ENCODE measurements at regions not wholly inside any gene's neighbourhood (a gene's known extent, or its start where the extent isn't known, plus 50 kb on each side); places are given as distances from the start of the nearest gene placed in this dataset.

DNA sequence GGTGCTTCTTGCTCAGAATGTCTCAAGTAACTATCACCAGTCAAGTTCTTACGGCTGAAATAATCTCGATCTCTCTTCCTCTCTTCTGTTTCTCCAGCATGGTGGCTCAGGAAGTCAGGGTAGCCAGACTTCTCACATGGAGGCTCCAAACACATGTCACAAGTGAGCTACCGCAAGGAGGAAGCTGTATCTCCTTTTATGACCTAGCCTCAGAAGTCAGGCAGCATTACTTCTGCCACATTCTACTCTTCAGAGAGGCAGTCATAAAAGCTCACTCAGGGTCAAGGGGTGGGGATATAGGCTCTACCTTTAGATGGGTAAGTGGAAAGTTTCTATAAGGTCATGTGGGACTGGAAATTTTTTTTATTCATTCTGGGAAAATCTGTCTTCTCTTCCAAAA is 86.6 kb upstream of the NEO1 start:
- no peak for DNase-seq (ENCODE audit: low spot score)

DNA sequence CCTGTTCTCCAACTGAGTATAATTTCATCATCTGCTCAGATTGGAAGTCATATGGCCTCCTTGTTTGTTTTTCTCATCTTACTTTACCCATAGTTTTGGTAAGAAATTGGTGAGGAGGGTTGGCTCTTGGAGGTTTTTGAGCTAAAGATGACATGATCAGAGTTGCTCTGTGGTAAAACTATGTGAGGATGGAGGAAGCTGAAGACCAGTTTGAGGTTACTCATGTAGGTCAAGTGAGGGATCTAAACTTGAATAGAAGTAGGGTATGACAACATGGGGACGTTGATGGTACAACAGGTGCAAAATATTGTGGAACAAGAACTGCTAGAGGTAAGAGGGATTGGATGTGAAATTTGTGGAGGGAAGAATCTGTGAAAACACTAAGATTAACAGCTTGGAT is 87.7 kb upstream of the NEO1 start:
- DNase-seq (ENCODE audit: low spot score): no peak

DNA sequence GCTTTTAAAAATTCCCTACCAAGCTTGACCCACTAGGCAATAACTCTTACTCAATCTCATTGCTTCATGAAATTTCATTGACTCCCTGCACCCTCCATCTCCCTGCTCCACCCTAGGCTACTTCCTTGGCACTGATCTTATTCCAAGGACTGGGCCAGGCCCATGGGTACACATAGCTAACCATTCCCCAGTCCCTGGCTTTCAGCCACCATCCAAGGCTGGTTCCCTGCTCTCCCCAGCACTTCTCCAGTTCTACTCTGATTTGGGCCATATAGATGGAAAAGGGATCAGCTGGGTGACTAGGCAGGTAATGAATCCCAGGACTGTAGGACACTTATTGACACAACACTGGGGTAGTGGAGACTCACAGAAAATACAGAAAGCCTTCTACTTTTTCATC is 88.1 kb upstream of the NEO1 start:
- DNase-seq (ENCODE audit: low spot score): no peak

DNA sequence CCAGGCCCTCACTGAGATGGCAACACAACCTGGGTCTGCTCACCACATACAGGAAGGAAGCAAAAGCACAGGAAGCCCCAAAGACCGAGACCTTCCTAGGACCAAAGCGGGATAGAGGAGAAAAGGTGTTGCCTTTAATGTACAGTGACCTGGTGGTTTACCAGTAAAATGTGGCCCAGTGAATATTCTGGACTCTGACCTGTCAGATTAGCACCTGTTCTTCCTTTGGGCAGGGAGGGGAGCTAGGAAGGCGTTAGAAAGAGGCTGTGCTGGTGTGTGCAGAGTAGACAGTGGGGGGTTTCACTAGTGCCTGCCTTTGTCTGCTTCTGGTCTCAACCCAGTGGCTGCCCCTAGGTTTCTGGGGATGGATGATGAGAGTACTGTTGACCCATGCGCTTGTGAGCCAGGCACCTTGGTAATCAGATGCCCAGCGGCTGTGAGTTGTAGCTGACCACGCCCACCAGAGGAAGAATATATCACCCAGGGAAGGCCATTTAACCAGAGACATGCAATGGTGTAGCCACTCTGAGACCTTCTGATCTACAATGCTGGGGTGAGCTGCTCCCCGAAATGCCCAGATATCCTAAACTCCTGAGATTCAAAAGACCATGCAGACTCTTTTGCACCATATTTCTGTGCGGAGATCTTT is 90.1 kb upstream of the NEO1 start:
- DNase-seq (ENCODE audit: low spot score): no peak

DNA sequence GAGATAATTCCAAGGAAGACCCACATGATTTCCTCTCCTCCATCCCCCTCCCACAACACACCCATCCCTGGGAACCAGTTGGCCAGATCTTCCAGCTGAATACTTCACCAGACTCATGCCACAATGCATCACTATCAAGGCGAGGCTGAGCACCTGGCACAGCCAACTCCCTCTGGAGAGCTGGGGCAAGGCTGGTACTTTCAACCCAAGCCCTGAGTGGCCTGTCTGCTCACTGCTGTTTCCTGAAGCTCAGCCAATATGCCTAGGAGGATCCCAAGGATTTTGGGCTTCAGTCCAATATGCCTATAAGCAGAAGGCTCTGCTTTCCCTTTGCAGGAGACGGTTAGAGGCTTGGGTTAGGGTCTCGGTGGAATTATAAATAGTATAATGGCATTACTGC is 90.9 kb upstream of the NEO1 start:
- peak; percentile 48 for DNase-seq (ENCODE audit: low spot score)

DNA sequence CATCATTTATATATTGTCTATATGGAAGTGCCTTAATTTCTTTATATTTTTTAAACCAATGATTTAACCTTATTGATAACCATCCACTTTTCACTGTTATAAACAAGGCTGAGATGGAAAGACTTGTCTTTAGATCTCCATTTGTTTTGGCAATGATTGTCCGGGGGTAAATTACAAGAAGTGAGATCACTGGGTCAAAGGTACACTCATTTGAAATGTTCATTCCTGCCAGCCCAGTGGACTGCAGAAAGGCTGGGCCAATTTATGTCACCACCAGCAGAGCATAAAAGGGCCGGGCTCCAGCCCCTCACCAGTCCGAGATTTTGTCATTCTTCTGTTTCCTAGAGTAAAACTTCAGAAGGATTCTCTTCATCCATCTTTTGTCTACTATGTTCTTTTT is 93.6 kb upstream of the NEO1 start:
- no peak for DNase-seq (ENCODE audit: low spot score)

DNA sequence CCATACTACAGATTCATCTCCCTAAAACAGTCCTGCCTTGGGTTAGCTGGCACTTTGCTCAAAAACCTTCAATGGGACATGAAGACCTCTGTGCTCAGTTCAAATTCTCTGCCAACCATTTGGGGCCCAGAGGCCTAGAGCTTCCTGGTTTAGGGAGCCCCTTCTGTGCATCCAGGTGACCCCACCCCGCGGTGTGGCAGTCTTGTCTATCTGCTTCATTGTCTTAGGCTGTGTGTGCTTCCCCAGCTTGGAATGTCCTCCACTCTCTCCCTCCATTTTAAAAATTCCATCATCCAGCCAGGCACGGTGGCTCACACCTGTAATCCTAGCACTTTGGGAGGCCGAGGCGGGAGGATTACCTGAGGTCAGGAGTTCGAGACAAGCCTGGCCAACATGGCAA is 99.0 kb upstream of the NEO1 start:
- DNase-seq (ENCODE audit: low spot score): no peak

DNA sequence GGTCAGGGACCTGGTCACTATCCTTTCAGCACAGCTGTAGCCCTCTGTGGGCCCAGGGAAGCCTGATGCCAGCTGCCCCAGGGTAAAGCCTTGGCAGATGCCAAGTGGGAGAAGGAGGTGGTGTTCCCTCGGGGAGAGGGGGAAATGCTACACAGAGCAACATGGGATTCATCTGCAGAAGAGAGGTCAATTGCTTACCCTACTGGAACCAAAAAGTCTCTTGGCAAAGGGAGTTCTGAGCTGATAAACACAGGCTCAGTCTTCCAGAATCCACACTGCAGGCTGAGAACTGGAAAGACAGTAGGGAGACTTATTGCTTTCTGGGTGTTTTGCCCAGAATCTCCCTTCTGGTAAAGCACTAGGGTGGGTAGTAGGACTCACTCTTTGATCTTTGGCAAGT is 100.1 kb upstream of the NEO1 start:
- no peak for DNase-seq (ENCODE audit: low spot score)

DNA sequence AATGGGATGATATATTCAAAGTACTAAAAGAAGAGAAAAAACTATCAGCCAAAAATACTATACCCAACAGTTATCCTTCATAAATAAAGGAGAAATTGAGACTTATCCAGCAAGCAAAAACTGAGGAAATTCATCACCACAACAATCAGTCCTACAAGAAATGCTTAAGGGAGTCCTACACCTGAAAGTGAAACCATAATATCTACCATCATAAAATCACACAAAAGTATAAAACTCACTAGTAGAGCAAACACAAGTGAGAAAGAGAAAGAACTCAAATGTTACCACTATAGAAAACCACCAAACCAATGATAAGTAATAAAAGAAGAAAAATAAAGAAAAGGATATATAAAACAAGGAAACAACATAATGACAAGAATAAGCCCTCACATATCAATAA is 103.6 kb upstream of the NEO1 start:
- DNase-seq (ENCODE audit: low spot score): no peak

DNA sequence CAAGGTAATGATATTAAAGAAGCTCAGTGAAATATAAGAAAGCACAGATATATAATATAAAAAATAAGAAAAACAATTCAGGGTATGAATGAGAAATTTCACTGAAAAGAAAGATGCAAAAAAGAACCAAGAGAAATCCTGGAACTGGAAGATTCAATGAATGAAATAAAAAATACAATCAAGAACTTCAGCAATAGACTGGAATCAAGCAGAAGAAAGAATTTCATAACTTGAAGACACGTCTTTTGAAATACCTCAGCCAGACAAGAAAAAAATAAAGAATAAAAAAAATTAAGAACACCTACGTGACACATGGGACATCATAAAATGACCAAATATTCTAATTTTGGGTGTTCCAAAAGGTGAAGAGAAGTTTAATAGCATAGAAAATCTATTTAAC is 104.6 kb upstream of the NEO1 start:
- DNase-seq (ENCODE audit: low spot score): no peak

DNA sequence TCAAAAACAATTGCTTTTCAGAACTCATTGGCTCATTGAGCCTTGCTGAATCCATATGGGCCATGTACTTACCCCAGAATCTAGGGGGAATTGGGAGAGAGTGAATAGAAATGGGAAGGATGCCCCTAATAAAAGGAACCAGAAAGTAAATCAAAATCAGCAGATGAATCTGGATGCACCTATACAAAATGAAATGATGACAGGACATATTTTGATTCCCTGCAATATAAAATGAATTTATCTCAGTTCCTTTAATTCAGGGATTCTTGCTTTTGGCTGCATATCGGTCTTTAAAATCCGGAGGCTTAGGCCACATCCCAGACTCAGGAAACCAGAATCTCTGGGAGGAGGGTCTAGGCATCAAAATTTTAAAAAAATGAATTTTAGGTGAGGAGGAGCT is 107.7 kb upstream of the NEO1 start:
- no peak for DNase-seq (ENCODE audit: low spot score)

DNA sequence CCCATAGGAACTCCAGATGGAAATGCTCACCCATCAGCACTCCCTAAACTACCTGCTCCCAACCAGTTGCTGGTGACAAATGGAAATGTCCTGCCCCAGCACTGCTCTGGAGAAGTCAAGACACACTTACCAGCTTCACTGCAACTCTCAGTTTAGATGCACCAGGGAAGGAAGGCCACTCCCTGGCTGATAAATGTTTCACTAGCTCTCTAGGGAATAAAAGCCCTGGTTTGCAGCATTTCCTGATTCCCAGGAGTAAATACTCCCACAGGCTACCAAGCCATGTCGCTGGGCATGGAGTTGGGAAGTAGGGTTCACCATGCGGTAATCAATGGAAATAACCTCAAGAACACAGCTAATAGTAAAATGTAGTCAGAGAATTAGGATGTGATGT is 112.0 kb upstream of the NEO1 start:
- no peak for DNase-seq (ENCODE audit: low spot score)

DNA sequence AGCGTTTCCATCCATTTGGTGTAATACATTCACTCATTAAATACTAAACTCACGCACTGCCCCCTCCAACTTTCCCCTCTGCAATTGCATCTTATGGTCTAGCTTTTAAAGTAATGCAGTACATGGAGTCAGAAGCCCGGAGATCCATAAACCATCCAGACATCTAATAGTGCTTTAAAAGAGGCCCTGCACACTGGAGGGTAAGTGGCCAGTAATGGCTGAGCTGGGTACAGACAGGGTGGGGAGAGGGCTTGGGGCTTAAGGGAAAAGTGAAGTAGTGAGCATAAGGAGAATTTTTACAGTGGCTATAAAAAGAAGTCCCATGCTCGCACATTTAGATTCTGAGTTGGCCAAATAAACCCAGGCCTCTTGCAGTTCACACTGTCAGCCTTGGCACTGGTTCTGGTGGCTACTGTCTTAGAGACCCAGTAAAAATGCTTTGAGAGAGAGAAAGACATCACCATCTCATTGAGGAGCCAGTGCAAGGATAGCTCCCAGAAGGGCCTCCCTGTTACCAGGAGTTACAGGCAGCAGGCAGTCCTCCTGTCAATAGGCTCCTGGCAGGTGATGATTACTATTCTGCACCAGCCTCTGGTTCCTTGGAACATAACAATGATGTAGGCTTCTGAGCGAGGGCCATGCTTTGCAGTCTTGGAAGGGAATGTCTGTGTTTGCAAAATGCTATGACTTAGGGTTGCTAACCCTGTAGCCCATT is 112.6 kb upstream of the NEO1 start:
- no peak for DNase-seq (ENCODE audit: low spot score)

DNA sequence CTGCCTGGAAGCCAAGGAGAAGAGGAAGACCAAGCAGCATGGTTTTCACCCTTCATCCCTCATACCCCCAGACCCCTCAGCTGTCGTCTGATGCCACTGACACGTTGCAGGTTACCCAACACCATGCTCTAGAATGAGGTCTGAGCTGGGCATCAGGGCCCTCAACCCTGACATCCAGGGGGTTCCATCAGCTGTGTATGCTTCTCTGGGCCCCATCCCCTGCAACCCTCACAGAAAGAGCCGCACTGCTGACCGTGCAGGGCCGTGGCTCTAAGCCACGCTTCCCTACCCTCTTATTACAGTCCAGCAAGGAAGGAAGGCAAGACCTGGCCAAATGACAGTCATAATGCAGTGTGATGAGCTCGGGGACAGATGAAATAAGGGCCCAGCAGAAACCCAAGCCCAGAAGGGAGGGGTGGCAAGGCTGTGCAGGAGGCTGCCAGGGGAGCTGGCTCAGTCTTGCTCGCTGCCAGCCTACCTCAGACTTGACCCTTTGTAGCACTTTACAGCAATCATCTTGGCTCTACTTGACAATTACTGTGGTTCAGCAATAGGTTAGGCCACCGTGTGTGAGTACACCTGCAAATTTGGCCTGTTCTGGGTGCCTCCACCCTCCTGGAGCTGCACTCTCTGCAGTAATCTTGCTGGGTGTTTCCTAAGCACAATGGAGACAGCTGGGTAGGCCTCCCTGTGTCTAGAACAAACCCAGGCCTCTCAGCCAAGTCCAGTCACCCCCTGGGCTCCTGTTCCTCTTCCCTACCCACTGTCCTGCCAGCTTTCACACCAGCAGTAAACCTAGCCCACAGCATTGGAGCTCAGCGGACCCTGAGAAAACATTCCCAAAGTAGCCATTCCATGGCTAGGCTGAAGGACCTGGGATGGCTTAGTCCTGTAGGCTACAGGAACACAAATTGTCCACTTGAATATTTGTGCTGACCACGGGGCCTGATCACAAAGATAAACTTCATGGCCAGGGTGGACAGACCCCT is 115.3 kb upstream of the NEO1 start:
- DNase-seq (ENCODE audit: low spot score): no peak

DNA sequence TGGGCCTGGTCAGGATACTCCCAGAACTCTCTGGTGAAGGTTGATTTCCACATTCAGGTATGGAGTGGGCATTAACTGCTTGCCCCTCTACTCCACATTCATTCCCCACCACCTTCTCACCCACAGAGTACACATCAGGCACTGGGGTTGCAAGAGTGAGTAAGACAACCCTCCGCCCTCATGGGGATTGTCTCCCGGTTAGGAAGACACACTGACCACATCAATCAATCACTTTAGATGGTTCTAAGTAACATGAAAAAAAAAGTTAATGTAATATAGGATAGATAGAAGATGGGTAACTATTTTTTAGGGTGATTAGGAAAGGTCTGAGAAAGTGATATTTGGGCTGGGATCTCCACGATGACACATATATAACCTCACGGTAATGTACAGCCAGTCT is 116.0 kb upstream of the NEO1 start:
- DNase-seq (ENCODE audit: low spot score): no peak

DNA sequence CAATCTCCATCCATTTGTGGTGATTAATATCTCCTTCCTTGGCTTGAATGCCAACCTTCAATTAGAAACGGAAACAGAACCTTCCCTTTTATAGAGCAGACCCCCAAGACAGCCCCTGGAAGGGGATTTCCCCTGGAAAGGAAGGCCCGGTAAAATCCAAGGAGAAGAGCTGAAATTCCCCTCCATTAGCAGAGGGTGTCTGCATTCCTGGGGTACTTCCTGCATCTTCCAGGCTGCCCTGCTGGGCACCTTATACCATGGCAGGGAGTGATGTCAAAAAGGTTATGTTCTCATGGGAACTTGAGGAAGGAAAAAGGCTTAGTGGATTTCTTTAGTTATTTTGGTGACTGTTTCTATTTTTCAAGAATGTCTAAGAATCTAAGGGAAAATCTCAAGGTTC is 116.7 kb upstream of the NEO1 start:
- no peak for DNase-seq (ENCODE audit: low spot score)

DNA sequence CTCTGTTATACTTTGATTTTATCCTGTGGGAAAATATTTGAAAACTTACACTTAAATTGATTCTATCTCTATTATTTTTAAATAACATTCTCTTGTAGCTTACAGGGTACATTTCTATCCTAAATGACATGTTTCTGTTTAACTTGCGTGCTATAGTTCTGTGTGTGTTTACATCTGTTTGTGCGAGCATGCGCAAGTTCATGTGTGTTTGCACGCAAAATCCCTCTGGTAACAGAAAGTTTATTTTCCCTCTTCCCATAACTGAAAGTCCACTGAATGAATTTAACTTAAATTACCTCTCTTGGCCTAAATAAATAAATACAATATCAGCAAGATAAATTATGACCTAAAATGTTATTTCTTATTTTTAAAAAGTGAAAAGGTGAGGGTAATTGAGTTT is 117.3 kb upstream of the NEO1 start:
- DNase-seq (ENCODE audit: low spot score): no peak

DNA sequence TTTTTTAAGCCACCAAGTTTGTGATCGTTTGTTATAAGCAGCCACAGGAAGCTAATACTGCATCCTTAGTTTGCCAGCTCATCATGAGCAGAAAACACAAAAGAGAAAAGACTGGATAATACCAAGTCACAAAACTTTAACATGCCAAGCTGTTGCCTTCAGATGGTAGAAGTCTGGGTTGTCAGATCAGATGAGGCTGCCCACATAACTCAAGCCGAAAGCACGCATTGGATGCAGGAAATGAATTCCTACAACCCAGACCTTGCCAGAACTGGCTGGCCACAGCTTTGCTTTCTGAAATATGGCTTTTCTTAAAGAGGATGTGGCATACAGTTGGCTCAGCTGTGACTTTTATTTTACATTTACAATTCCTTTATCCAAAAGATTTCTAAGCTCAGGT is 118.3 kb upstream of the NEO1 start:
- no peak for DNase-seq (ENCODE audit: low spot score)

DNA sequence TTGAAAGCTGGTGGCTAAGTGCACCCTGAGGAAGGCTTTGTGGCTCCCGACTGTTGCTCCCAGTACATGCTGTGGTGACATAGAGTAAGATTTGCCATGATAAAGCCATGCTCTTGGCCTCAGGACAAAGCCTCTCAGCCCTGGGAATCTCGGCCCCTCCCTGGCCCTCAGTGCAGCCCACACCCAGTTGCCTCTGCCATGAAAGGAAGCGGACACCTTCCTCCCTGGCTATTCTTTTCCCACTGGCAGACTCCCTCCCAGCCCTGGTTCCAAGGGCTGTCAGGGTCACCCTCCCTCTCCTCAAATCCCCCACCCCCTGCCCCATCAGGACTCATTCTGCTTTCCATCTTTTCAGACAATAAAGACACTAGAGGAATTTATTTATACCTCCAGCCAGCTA is 119.8 kb upstream of the NEO1 start:
- DNase-seq (ENCODE audit: low spot score): no peak

DNA sequence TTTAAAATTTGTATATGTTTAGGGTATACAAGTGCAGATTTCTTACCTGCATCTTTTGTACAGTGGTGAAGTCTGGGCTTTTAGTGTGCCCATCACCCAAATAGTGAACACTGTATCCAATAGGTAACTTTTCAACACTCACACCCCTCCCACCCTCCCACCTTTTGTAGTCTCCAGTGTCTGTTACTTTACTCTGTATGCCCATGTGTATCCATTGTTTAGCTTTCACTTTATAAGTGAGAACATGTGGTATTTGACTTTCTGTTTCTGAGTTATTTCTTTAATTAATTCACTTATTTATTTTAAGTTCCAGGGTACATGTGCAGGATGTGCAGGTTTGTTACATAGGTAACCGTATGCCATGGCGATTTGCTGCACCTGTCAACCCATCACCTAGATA is 124.8 kb upstream of the NEO1 start:
- DNase-seq (ENCODE audit: low spot score): no peak

DNA sequence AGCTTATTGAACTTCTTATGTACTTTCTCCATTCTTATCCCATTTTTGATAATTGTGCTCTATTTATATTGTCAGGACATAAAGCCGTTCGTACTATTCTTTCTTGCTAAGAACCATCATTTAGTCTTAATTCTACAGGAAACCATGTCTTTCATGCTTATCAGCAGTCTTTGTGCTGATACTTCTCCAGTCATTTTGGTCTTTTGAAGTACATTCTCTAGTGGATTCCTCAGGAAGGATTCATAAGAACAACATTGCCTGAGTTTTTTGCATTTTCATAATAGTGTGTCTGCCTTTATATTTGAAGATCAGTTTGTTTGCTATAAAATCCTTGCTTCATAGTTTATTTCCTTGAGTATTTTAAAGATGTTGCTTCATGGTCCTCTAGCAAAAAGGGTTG is 126.6 kb upstream of the NEO1 start:
- no peak for DNase-seq (ENCODE audit: low spot score)

DNA sequence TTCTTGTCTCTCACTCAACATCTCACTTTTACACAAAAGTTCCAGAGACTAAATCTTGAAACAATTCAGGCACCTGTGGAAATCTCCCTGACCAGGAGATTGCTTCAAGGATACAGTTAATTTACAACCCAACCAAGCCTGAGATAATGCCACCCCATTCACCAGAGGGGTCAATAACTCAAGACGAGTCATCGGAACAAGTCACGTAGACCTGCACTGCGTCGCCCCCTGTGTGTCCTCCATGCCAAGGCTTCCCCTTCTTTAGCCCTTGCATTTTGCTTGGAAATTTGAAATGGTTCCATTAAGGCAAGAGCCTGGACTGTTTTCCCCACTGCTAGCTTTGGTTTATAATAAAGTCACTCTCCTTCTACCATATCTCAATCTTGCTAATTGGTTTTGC is 129.0 kb upstream of the NEO1 start:
- DNase-seq (ENCODE audit: low spot score): no peak

DNA sequence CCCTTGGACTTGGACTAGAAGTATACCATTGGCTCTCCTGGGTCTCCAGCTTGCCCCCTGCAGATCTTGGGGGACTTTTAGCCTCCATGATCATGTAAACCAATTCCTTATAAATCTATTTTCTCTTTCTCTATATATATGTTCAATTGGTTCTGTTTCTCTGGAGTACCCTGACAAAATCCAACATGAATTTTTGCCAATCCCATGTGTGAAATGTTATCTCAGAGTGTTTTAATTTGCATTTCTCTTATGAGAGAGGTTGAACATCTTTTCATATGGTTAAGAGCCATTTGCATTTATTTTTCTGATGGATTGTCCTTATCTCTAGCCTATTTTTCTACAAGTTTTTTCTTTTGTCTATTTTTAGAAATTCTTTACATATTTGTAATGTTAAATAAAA is 131.7 kb upstream of the NEO1 start:
- DNase-seq (ENCODE audit: low spot score): no peak
